CD14-positive monocyte (primary cell): ENCODE measurements at regions not wholly inside any gene's neighbourhood (a gene's known extent, or its start where the extent isn't known, plus 50 kb on each side); places are given as distances from the start of the nearest gene placed in this dataset.
A peak's percentile ranks its signal among the peaks of the same experiment; 100 is the strongest.

Experiments
- DNase-seq, 3 donors: peaks; one replicate each; pipeline ENCODE4 v3.0.0-alpha.2; 2011 to 2022
- H2AFZ ChIP-seq: 2 replicates; pipeline ENCODE4 v1.6.0; 2012; ENCODE audit warnings: mild to moderate bottlenecking, low read depth, low read length, inconsistent platforms; ENCODE audit not compliant: insufficient read depth, poor library complexity, severe bottlenecking
- H3K27ac ChIP-seq, 2 donors: 1 replicate in 1 of 2; 2 replicates in 1 of 2; pipeline ENCODE4 v1.5.1; 2012 to 2013; ENCODE audit warnings: low read length in 2 of 2, control low read depth in 1 of 2, inconsistent platforms in 1 of 2, low read depth in 1 of 2, mild to moderate bottlenecking in 1 of 2
- H3K27me3 ChIP-seq, 2 donors: one replicate each; pipeline versions ENCODE4 v1.6.0 to v1.6.1; 2011 to 2013; ENCODE audit warnings: low read length in 2 of 2; ENCODE audit not compliant: control insufficient read depth in 2 of 2, insufficient read depth in 2 of 2
- H3K36me3 ChIP-seq, 2 donors: replicated peaks in 1 of 2; 1 replicate in 1 of 2; 2 replicates in 1 of 2; pipeline versions ENCODE4 v1.5.1 to v1.6.1; 2012 to 2013; ENCODE audit warnings: low read length in 2 of 2, control low read depth in 1 of 2, inconsistent platforms in 1 of 2, mild to moderate bottlenecking in 1 of 2; ENCODE audit not compliant: insufficient read depth in 2 of 2, control insufficient read depth in 1 of 2
- H3K4me1 ChIP-seq, 2 donors: 1 replicate in 1 of 2; 2 replicates in 1 of 2; pipeline versions ENCODE4 v1.5.1 to v1.6.1; 2012 to 2013; ENCODE audit warnings: low read length in 2 of 2, control low read depth in 1 of 2, inconsistent platforms in 1 of 2, mild to moderate bottlenecking in 1 of 2, moderate library complexity in 1 of 2; ENCODE audit not compliant: insufficient read depth in 2 of 2, control insufficient read depth in 1 of 2
- H3K4me2 ChIP-seq: replicated peaks from 2 replicates; pipeline ENCODE3; 2012; ENCODE audit warnings: low read length, moderate library complexity, mild to moderate bottlenecking; ENCODE audit not compliant: poor library complexity, severe bottlenecking; ENCODE audit errors: extremely low read depth
- H3K4me3 ChIP-seq, 3 experiments: fragments of 200-600 bp in 1 of 3; sonication (generic) in 1 of 3; replicated peaks in 1 of 3; 1 replicate in 2 of 3; 2 replicates in 1 of 3; pipeline ENCODE4 v1.5.1; 2011 to 2013; ENCODE audit warnings: low read length in 3 of 3, mild to moderate bottlenecking in 3 of 3, control low read depth in 2 of 3, low read depth in 2 of 3, inconsistent platforms in 1 of 3, moderate library complexity in 1 of 3
- H3K79me2 ChIP-seq: 2 replicates; pipeline ENCODE4 v1.6.0; 2012; ENCODE audit warnings: mild to moderate bottlenecking, control low read depth, inconsistent platforms, low read length, moderate library complexity; ENCODE audit not compliant: insufficient read depth
- H3K9ac ChIP-seq: 2 replicates; pipeline ENCODE4 v1.6.0; 2017; ENCODE audit warnings: low read length, mild to moderate bottlenecking; ENCODE audit not compliant: insufficient read depth, poor library complexity, severe bottlenecking
- H3K9me3 ChIP-seq, 2 donors: replicated peaks in 1 of 2; 1 replicate in 1 of 2; 2 replicates in 1 of 2; pipeline versions ENCODE4 v1.5.1 to v1.6.1; 2012 to 2013; ENCODE audit warnings: low read length in 2 of 2, control low read depth in 1 of 2; ENCODE audit not compliant: control insufficient read depth in 1 of 2, insufficient read depth in 1 of 2
- H4K20me1 ChIP-seq: 2 replicates; pipeline ENCODE4 v1.6.0; 2012; ENCODE audit warnings: mild to moderate bottlenecking, low read length, control low read depth, moderate library complexity; ENCODE audit not compliant: insufficient read depth
- H3K27ac Mint-ChIP-seq, 7 donors: one replicate each; pipeline ENCODE4 v1.8.0; 2020; ENCODE audit warnings: mild to moderate bottlenecking in 7 of 7, mixed read lengths in 7 of 7, moderate library complexity in 6 of 7, inconsistent platforms in 2 of 7
- H3K27me3 Mint-ChIP-seq, 3 donors: one replicate each; pipeline ENCODE4 v1.8.0; 2021 to 2022; ENCODE audit warnings: low read depth in 3 of 3, mild to moderate bottlenecking in 3 of 3, mixed read lengths in 3 of 3, moderate library complexity in 3 of 3, inconsistent platforms in 1 of 3
- H3K36me3 Mint-ChIP-seq, 2 donors: one replicate each; pipeline ENCODE4 v1.8.0; 2020; ENCODE audit warnings: mixed read lengths in 2 of 2, inconsistent platforms in 1 of 2, mild to moderate bottlenecking in 1 of 2
- H3K4me1 Mint-ChIP-seq: one replicate; pipeline ENCODE4 v1.8.0; 2020; ENCODE audit warnings: mild to moderate bottlenecking, mixed read lengths
- H3K4me3 Mint-ChIP-seq, 2 donors: one replicate each; pipeline ENCODE4 v1.8.0; 2020; ENCODE audit warnings: mild to moderate bottlenecking in 2 of 2, mixed read lengths in 2 of 2, moderate library complexity in 1 of 2
- H3K9me3 Mint-ChIP-seq, 7 donors: one replicate each; pipeline ENCODE4 v1.8.0; 2020 to 2022; ENCODE audit warnings: mixed read lengths in 7 of 7, mild to moderate bottlenecking in 6 of 7, moderate library complexity in 6 of 7, inconsistent platforms in 2 of 7
- CTCF ChIP-seq: fragments of 200-600 bp; IDR thresholded peaks from one replicate; pipeline ENCODE4 v1.8.0; 2022; ENCODE audit warnings: antibody characterized with exemption, mild to moderate bottlenecking
- WGBS: methylation state at CpG from one replicate; pipeline ENCODE4 v1.1.5; 2013; ENCODE audit warnings: missing lambda C conversion rate; ENCODE audit not compliant: insufficient coverage; 5-methylcytosine and 5-hydroxymethylcytosine counted together
- intact Hi-C, 2 donors: fragments of 100-400 bp; cut with micrococcal nuclease; formaldehyde crosslinking; loops; one replicate each; pipeline versions ENCODE4 v1.15.0 to v1.15.1; 2023

DNA sequence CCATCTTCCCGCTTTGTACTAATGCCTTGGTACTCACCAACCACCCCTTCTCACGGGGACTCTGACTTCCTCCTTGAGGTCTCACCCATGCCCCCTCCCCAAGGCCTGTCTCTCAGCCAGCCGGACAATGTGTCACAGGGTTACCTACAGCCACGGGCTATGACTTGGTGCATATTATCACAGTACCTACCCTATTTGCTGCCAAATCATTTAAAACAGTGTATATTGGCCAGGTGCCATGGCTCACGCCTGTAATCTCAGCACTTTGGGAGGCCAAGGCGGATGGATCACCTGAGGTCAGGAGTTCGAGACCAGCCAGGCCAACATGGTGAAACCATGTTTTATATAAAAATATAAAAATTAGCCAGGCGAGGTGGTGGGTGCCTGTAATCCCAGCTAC is 93.4 kb upstream of the TBL1XR1 start:
- H2AFZ ChIP-seq = no peak overlapping the region
- no peak overlapping the region for H3K4me2 ChIP-seq
- intact Hi-C loops = loop anchor here in 1 of 2 donors (10.0 kb wide), 1 partner anchor 64 kb away; no protein-coding TSS in a partner anchor
- Mint-ChIP-seq H3K27me3 (peaks cover 0 to 6% (median 2%) of the 10 kb centered on the region in 3 donors), H3K4me3 (peak overlapping the region in 1 of 2 donors; percentile 60), H3K9me3 (no peaks in the 10 kb centered on the region), H3K36me3 (no peaks in the 10 kb centered on the region), H3K4me1 (peaks cover 33% of the 10 kb centered on the region), H3K27ac (no peak overlapping the region)
- TF ChIP-seq CTCF = no peak
- H3K4me1 ChIP-seq = peaks cover 29 to 30% of the 10 kb centered on the region in 2 donors
- WGBS = 78% methylated on average over 8 of the region's 8 CpGs
- no peak for DNase-seq
- no peak overlapping the region for H3K9ac ChIP-seq
- no peak overlapping the region for H3K4me3 ChIP-seq
- H3K9me3 ChIP-seq = no peaks in the 10 kb centered on the region
- no peak overlapping the region for H3K27ac ChIP-seq
- H3K27me3 ChIP-seq = no peaks in the 10 kb centered on the region
- no peaks in the 10 kb centered on the region for H4K20me1 ChIP-seq
- H3K79me2 ChIP-seq = no peaks in the 10 kb centered on the region
- no peaks in the 10 kb centered on the region for H3K36me3 ChIP-seq

GRCh38 chr3:177294221-177294620 is 96.9 kb upstream of the TBL1XR1 start:
- DNase-seq = no peak
- WGBS = 100% methylated on average over 4 of the region's 4 CpGs
- Histone ChIP-seq H3K9ac (no peak overlapping the region), H3K36me3 (no peaks in the 10 kb centered on the region), H3K4me1 (peaks cover 16% of the 10 kb centered on the region in 2 donors), H3K9me3 (no peaks in the 10 kb centered on the region), H3K27me3 (no peaks in the 10 kb centered on the region), H3K79me2 (no peaks in the 10 kb centered on the region), H3K27ac (no peak overlapping the region), H3K4me3 (no peak overlapping the region), H3K4me2 (no peak overlapping the region), H2AFZ (no peak overlapping the region), H4K20me1 (no peaks in the 10 kb centered on the region)
- peaks cover 19% of the 10 kb centered on the region for H3K4me1 Mint-ChIP-seq
- intact Hi-C loops = loop anchor here in 1 of 2 donors (10.0 kb wide), 1 partner anchor 61 kb away; no protein-coding TSS in a partner anchor
- TF ChIP-seq CTCF = no peak
- peaks cover 0 to 5% (median 2%) of the 10 kb centered on the region in 3 donors for H3K27me3 Mint-ChIP-seq
- H3K27ac Mint-ChIP-seq = no peak overlapping the region
- H3K9me3 Mint-ChIP-seq = no peaks in the 10 kb centered on the region
- no peak overlapping the region for H3K4me3 Mint-ChIP-seq
- no peaks in the 10 kb centered on the region for H3K36me3 Mint-ChIP-seq
